SK-N-SH treated with all-trans-retinoic acid at 6 μM for 48 hours (cell line): ENCODE measurements at regions not wholly inside any gene's neighbourhood (a gene's known extent, or its start where the extent isn't known, plus 50 kb on each side); places are given as distances from the start of the nearest gene placed in this dataset.

Source experiments
- ATAC-seq: fragments of 200-7000 bp; cut with Tn5 transposase; 3 replicates; pipeline ENCODE4 v1.9.1; 2020; ENCODE audit warnings: mild to moderate bottlenecking, moderate library complexity
- ARNTL ChIP-seq: fragments of 450-650 bp; formaldehyde crosslinking; IDR thresholded peaks from 2 replicates; pipeline ENCODE4 v1.5.0; 2020; ENCODE audit warnings: low read depth, mild to moderate bottlenecking, moderate library complexity, borderline replicate concordance
- BACH2 ChIP-seq: fragments of 250-450 bp; sonication (Bioruptor Pico); IDR thresholded peaks from 2 replicates; pipeline ENCODE4 v1.9.0; 2021; ENCODE audit warnings: mild to moderate bottlenecking, borderline replicate concordance
- CSDC2 ChIP-seq: fragments of 250-450 bp; sonication (Bioruptor Pico); IDR thresholded peaks from 2 replicates; pipeline ENCODE4 v1.5.0; 2020; ENCODE audit warnings: mild to moderate bottlenecking, moderate library complexity
- ESRRG ChIP-seq: fragments of 250-450 bp; sonication (Bioruptor Pico); IDR thresholded peaks from 2 replicates; pipeline ENCODE4 v1.6.1; 2021; ENCODE audit warnings: mild to moderate bottlenecking
- GLIS3 ChIP-seq: fragments of 250-450 bp; sonication (Bioruptor Pico); IDR thresholded peaks from 2 replicates; pipeline ENCODE4 v1.5.0; 2020; ENCODE audit warnings: mild to moderate bottlenecking, moderate library complexity
- ISL1 ChIP-seq: fragments of 250-450 bp; sonication (Bioruptor Pico); IDR thresholded peaks from 2 replicates; pipeline ENCODE4 v2.1.2; 2022; ENCODE audit warnings: mild to moderate bottlenecking, moderate library complexity
- OSR1 ChIP-seq: fragments of 250-450 bp; sonication (Bioruptor Pico); IDR thresholded peaks from 2 replicates; pipeline ENCODE4 v1.8.0; 2022; ENCODE audit warnings: moderate library complexity, mild to moderate bottlenecking, inconsistent platforms
- SNAI2 ChIP-seq: fragments of 250-450 bp; sonication (Bioruptor Pico); IDR thresholded peaks from 2 replicates; pipeline ENCODE4 v1.5.0; 2020; ENCODE audit warnings: mild to moderate bottlenecking, moderate library complexity
- TOX ChIP-seq: fragments of 250-450 bp; sonication (Bioruptor Pico); IDR thresholded peaks from 2 replicates; pipeline ENCODE4 v1.8.0; 2021; ENCODE audit warnings: mild to moderate bottlenecking, moderate library complexity, borderline replicate concordance
- ZC3H10 ChIP-seq: fragments of 250-450 bp; sonication (Bioruptor Pico); IDR thresholded peaks from 2 replicates; pipeline ENCODE4 v1.5.1; 2021; ENCODE audit warnings: mild to moderate bottlenecking, moderate library complexity
- ZFP3 ChIP-seq: fragments of 250-450 bp; sonication (Bioruptor Pico); IDR thresholded peaks from 2 replicates; pipeline ENCODE4 v1.5.0; 2020; ENCODE audit warnings: mild to moderate bottlenecking, moderate library complexity
- ZFP30 ChIP-seq: fragments of 450-650 bp; formaldehyde crosslinking; IDR thresholded peaks from 2 replicates; pipeline ENCODE4 v1.5.0; 2022; ENCODE audit warnings: mild to moderate bottlenecking, moderate library complexity
- ZNF565 ChIP-seq: fragments of 450-650 bp; formaldehyde crosslinking; conservative IDR thresholded peaks from 2 replicates; pipeline ENCODE4 v1.5.0; 2020; ENCODE audit warnings: low read depth, mild to moderate bottlenecking, moderate library complexity
- ZNF70 ChIP-seq: fragments of 450-650 bp; formaldehyde crosslinking; IDR thresholded peaks from 2 replicates; pipeline ENCODE4 v1.5.0; 2020; ENCODE audit warnings: mild to moderate bottlenecking, moderate library complexity
- ZNF8 ChIP-seq: fragments of 450-650 bp; formaldehyde crosslinking; IDR thresholded peaks from 2 replicates; pipeline ENCODE4 v1.5.0; 2020; ENCODE audit warnings: mild to moderate bottlenecking, moderate library complexity
- TF ChIP-seq, protein P1 (sequence below): fragments of 250-450 bp; sonication (Bioruptor Pico); IDR thresholded peaks from 2 replicates; pipeline ENCODE4 v1.5.1; 2020; ENCODE audit warnings: low read depth, mild to moderate bottlenecking, moderate library complexity
- TF ChIP-seq, protein P2 (sequence below): fragments of 250-450 bp; sonication (Bioruptor Pico); IDR thresholded peaks from 2 replicates; pipeline ENCODE4 v1.5.0; 2020; ENCODE audit warnings: mild to moderate bottlenecking, moderate library complexity
- TF ChIP-seq, protein P3 (sequence below): fragments of 250-450 bp; sonication (Bioruptor Pico); IDR thresholded peaks from 2 replicates; pipeline ENCODE4 v1.5.1; 2021; ENCODE audit warnings: mild to moderate bottlenecking, moderate library complexity
- TF ChIP-seq, protein P4 (sequence below): fragments of 250-450 bp; sonication (Bioruptor Pico); IDR thresholded peaks from 2 replicates; pipeline ENCODE4 v1.8.0; 2020; ENCODE audit warnings: mild to moderate bottlenecking, moderate library complexity, borderline replicate concordance
- TF ChIP-seq, protein P5 (sequence below): fragments of 250-450 bp; sonication (Bioruptor Pico); IDR thresholded peaks from 2 replicates; pipeline ENCODE4 v1.8.0; 2021; ENCODE audit warnings: low read depth, mild to moderate bottlenecking, moderate library complexity, borderline replicate concordance

DNA sequence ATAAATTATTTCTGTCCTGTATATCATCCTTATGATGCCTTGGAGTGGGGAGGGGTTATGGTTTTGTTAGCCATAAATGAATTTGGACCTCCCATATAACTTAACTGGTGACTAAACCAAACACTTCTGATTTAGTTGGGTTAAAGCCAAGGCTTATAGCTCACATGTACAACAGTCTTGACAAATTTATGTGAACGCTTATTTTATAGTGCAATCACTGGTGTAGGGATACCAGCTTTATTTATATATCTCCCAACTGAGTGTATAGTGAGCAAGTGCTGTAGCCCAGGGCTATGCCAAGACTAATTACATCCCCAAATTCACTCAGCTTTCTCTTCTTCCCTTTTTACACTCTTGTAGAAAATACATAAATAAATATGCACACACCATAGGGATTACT lies 956.2 kb downstream of the SORCS3 start:
- TF ChIP-seq, protein P1, sequence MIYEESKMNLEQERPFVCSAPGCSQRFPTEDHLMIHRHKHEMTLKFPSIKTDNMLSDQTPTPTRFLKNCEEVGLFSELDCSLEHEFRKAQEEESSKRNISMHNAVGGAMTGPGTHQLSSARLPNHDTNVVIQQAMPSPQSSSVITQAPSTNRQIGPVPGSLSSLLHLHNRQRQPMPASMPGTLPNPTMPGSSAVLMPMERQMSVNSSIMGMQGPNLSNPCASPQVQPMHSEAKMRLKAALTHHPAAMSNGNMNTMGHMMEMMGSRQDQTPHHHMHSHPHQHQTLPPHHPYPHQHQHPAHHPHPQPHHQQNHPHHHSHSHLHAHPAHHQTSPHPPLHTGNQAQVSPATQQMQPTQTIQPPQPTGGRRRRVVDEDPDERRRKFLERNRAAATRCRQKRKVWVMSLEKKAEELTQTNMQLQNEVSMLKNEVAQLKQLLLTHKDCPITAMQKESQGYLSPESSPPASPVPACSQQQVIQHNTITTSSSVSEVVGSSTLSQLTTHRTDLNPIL = no peak
- TF ChIP-seq ISL1 = no peak
- TF ChIP-seq, all 23 proteins: peak for 0
- no peak for ATAC-seq

DNA sequence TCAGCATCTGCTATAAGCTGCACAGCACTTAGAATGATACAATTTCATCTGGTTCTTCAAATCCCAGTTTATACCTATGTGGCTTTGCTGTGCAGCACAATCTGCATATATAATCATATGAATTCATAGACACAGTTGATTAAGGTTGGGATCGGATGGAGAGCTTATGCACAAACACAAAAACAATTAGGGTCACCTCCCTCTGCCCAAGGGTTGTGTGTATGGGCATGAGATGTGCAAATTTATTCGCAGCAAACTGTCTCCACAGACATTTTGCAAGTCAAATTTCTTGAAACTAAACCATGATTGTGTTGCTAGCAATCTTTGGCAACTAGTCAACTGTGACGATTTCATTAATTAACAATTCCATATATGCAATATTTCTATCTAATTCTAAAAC lies 955.7 kb downstream of the SORCS3 start:
- TF ChIP-seq CSDC2 (CRISPR knock-in tag) (no peak), ZFP3 (no peak), ESRRG (CRISPR knock-in tag) (no peak), ARNTL (no peak), ZNF8 (CRISPR knock-in tag) (no peak), GLIS3 (CRISPR knock-in tag) (no peak), ZC3H10 (CRISPR knock-in tag) (no peak), ZNF70 (CRISPR knock-in tag) (no peak), ISL1 (no peak), ZNF565 (CRISPR knock-in tag) (no peak)
- TF ChIP-seq, protein P2, sequence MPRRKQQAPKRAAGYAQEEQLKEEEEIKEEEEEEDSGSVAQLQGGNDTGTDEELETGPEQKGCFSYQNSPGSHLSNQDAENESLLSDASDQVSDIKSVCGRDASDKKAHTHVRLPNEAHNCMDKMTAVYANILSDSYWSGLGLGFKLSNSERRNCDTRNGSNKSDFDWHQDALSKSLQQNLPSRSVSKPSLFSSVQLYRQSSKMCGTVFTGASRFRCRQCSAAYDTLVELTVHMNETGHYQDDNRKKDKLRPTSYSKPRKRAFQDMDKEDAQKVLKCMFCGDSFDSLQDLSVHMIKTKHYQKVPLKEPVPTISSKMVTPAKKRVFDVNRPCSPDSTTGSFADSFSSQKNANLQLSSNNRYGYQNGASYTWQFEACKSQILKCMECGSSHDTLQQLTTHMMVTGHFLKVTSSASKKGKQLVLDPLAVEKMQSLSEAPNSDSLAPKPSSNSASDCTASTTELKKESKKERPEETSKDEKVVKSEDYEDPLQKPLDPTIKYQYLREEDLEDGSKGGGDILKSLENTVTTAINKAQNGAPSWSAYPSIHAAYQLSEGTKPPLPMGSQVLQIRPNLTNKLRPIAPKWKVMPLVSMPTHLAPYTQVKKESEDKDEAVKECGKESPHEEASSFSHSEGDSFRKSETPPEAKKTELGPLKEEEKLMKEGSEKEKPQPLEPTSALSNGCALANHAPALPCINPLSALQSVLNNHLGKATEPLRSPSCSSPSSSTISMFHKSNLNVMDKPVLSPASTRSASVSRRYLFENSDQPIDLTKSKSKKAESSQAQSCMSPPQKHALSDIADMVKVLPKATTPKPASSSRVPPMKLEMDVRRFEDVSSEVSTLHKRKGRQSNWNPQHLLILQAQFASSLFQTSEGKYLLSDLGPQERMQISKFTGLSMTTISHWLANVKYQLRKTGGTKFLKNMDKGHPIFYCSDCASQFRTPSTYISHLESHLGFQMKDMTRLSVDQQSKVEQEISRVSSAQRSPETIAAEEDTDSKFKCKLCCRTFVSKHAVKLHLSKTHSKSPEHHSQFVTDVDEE (CRISPR knock-in tag) = no peak
- TF ChIP-seq, protein P1 = no peak
- no peak for ATAC-seq

DNA sequence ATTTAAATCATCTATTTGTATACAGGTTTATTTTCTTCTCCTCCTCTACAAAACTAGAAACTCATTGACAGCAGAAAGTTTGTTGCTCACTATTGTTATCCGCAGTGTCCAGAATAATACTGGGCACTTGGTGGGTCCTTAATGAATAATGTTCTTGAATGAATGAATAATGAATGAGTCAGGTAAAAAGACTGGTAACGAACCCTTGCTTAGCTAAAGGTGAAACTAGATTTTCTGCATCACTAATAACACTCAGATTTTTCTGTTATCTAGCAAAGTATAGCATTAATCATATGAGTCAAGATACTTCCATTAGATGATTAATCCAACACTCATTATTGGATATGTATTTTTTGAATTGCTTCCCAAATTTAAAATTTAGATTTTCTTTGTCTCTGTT lies 953.2 kb downstream of the SORCS3 start:
- TF ChIP-seq, protein P3, sequence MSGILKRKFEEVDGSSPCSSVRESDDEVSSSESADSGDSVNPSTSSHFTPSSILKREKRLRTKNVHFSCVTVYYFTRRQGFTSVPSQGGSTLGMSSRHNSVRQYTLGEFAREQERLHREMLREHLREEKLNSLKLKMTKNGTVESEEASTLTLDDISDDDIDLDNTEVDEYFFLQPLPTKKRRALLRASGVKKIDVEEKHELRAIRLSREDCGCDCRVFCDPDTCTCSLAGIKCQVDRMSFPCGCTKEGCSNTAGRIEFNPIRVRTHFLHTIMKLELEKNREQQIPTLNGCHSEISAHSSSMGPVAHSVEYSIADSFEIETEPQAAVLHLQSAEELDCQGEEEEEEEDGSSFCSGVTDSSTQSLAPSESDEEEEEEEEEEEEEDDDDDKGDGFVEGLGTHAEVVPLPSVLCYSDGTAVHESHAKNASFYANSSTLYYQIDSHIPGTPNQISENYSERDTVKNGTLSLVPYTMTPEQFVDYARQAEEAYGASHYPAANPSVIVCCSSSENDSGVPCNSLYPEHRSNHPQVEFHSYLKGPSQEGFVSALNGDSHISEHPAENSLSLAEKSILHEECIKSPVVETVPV (CRISPR knock-in tag) = no peak
- TF ChIP-seq, protein P2 (CRISPR knock-in tag) = no peak
- TF ChIP-seq ZNF70 (CRISPR knock-in tag) = no peak
- TF ChIP-seq OSR1 (CRISPR knock-in tag) = no peak
- TF ChIP-seq, protein P1 = no peak
- TF ChIP-seq, protein P4, sequence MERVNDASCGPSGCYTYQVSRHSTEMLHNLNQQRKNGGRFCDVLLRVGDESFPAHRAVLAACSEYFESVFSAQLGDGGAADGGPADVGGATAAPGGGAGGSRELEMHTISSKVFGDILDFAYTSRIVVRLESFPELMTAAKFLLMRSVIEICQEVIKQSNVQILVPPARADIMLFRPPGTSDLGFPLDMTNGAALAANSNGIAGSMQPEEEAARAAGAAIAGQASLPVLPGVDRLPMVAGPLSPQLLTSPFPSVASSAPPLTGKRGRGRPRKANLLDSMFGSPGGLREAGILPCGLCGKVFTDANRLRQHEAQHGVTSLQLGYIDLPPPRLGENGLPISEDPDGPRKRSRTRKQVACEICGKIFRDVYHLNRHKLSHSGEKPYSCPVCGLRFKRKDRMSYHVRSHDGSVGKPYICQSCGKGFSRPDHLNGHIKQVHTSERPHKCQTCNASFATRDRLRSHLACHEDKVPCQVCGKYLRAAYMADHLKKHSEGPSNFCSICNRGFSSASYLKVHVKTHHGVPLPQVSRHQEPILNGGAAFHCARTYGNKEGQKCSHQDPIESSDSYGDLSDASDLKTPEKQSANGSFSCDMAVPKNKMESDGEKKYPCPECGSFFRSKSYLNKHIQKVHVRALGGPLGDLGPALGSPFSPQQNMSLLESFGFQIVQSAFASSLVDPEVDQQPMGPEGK = no peak
- TF ChIP-seq GLIS3 (CRISPR knock-in tag) = no peak
- TF ChIP-seq ZNF8 (CRISPR knock-in tag) = no peak
- no peak for TF ChIP-seq ZFP3
- TF ChIP-seq, protein P5, sequence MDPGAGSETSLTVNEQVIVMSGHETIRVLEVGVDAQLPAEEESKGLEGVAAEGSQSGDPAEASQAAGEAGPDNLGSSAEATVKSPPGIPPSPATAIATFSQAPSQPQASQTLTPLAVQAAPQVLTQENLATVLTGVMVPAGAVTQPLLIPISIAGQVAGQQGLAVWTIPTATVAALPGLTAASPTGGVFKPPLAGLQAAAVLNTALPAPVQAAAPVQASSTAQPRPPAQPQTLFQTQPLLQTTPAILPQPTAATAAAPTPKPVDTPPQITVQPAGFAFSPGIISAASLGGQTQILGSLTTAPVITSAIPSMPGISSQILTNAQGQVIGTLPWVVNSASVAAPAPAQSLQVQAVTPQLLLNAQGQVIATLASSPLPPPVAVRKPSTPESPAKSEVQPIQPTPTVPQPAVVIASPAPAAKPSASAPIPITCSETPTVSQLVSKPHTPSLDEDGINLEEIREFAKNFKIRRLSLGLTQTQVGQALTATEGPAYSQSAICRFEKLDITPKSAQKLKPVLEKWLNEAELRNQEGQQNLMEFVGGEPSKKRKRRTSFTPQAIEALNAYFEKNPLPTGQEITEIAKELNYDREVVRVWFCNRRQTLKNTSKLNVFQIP (CRISPR knock-in tag) = no peak
- TF ChIP-seq ZC3H10 (CRISPR knock-in tag) = no peak
- TF ChIP-seq ZFP30 (CRISPR knock-in tag) = no peak
- no peak for TF ChIP-seq BACH2 (CRISPR knock-in tag)
- no peak for TF ChIP-seq TOX (CRISPR knock-in tag)
- TF ChIP-seq SNAI2 (CRISPR knock-in tag) = no peak
- TF ChIP-seq, all 23 proteins: peak for 0
- ATAC-seq = no peak
